ENCODE measurements at regions not wholly inside any gene's neighbourhood (a gene's known extent, or its start where the extent isn't known, plus 50 kb on each side); places are given as distances from the start of the nearest gene placed in this dataset.

DNA sequence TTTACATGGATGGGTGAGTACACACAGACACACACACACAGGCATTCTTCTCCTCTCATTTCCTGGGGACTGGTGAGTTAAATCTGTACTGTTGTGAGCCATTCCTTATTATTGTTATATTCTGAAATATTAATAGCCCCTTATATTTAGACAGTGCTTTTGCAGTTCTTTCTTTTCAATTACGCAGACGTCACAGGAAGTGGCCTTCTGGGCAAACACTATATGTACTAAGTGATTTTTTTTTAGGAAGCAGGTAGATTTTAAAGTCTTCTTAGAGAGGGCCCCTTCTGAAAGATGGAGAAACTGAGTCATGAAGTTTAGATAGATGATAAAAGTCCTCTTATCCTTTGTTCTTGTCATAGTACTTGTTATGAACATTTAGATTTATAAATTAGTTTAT, 1213.6 kb downstream of the VRK1 start:
- no peaks in the 10 kb centered on the region for H3K27me3 ChIP-seq (replicated peaks; ENCODE audit: control insufficient read depth, insufficient read depth, low read length)
- H3K4me3 ChIP-seq (replicated peaks; ENCODE audit: low read depth, low read length): no peak overlapping the region
- no peaks in the 10 kb centered on the region for H3K36me3 ChIP-seq (ENCODE audit: control insufficient read depth, insufficient read depth, low read length)
- DNase-seq (ENCODE audit: extremely low read depth, insufficient read length): no peak
- TF ChIP-seq, protein P1, sequence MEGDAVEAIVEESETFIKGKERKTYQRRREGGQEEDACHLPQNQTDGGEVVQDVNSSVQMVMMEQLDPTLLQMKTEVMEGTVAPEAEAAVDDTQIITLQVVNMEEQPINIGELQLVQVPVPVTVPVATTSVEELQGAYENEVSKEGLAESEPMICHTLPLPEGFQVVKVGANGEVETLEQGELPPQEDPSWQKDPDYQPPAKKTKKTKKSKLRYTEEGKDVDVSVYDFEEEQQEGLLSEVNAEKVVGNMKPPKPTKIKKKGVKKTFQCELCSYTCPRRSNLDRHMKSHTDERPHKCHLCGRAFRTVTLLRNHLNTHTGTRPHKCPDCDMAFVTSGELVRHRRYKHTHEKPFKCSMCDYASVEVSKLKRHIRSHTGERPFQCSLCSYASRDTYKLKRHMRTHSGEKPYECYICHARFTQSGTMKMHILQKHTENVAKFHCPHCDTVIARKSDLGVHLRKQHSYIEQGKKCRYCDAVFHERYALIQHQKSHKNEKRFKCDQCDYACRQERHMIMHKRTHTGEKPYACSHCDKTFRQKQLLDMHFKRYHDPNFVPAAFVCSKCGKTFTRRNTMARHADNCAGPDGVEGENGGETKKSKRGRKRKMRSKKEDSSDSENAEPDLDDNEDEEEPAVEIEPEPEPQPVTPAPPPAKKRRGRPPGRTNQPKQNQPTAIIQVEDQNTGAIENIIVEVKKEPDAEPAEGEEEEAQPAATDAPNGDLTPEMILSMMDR (IDR thresholded peaks at IDR 0.05; ENCODE audit: insufficient read depth, low read length, poor library complexity, severe bottlenecking): no peak

DNA sequence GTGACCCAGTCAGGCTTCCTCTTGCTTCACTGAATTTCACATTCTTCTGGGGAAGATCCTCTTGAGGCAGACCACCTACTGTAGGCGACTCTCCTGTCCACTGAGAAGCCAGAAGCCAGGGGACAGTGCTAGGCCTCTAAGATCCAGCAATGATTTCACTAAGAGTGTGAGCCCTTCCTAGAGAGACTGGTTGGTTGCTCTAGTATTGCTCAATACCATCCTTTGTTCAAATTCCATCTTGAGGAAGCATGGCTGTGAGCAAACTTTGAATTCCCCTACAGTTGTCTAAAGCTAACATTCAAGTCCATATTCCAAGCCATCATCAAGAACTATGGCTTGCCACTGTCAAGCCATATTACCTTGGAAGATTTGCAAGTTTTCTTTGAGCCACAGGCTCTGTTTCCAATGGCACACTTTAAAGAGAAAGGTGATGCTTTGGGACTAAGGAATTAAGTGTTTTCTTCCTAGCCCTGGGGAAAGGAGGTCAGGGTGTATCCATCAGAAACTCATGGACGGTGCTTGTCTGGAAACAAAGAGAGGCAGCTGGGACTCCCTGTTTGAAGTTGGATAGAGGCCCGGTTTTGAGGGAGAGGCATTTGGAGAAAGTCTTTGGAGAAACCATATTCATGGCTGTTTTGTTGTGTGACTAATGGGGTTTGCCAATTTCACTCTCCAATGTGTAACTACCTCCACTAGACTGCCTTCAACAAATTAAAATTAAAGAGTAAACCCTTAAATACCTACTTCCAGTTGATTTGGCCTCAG, 1217.9 kb downstream of the VRK1 start:
- Histone ChIP-seq H3K36me3 (ENCODE audit: control insufficient read depth, insufficient read depth, low read length) (no peaks in the 10 kb centered on the region), H3K4me3 (replicated peaks; ENCODE audit: low read depth, low read length) (no peak overlapping the region), H3K27me3 (replicated peaks; ENCODE audit: control insufficient read depth, insufficient read depth, low read length) (no peaks in the 10 kb centered on the region)
- no peak for DNase-seq (ENCODE audit: extremely low read depth, insufficient read length)
- TF ChIP-seq, protein P1 (IDR thresholded peaks at IDR 0.05; ENCODE audit: insufficient read depth, low read length, poor library complexity, severe bottlenecking): no peak

DNA sequence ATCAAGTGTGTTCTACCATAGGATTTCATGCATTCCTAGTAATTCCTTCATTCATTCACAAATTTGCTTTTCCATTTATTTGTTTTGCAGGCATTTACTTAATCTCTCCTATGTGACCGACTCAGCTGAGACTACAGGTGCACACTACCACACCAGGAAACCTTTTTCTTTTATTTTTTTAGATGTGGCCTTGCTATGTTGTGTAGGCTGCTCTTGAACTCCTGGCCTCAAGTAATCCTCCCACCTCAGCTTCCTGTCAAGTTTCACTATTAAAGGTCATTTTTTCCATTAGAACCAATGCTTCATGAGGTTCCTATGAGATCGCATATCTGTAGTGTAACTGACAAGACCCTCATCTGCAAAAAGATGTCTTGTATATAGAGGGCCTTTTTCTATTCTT, 1218.7 kb downstream of the VRK1 start:
- no peaks in the 10 kb centered on the region for H3K36me3 ChIP-seq (ENCODE audit: control insufficient read depth, insufficient read depth, low read length)
- no peaks in the 10 kb centered on the region for H3K27me3 ChIP-seq (replicated peaks; ENCODE audit: control insufficient read depth, insufficient read depth, low read length)
- H3K4me3 ChIP-seq (replicated peaks; ENCODE audit: low read depth, low read length): no peak overlapping the region
- TF ChIP-seq, protein P1 (IDR thresholded peaks at IDR 0.05; ENCODE audit: insufficient read depth, low read length, poor library complexity, severe bottlenecking): no peak
- no peak for DNase-seq (ENCODE audit: extremely low read depth, insufficient read length)

DNA sequence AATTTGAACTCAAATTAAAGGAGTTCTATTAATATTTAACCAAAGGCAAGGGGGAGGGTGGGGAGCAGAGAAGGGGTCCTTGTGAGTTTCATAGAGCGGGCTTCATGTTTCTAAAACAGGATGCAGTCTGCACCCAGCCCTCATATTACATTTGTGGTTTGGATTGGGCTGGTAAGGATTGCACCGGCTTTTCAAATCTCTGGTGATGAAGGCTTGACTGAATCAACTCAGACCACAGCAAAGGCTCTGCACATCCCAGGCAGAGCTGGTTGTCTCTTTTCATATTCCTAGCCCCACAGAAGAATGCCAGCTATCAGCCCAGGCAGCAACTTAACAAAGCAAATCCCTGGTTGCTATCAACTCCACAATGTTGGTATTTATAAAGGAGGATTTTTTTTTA, 1221.4 kb downstream of the VRK1 start:
- Histone ChIP-seq H3K4me3 (replicated peaks; ENCODE audit: low read depth, low read length) (no peak overlapping the region), H3K27me3 (replicated peaks; ENCODE audit: control insufficient read depth, insufficient read depth, low read length) (no peaks in the 10 kb centered on the region), H3K36me3 (ENCODE audit: control insufficient read depth, insufficient read depth, low read length) (no peaks in the 10 kb centered on the region)
- TF ChIP-seq, protein P1 (IDR thresholded peaks at IDR 0.05; ENCODE audit: insufficient read depth, low read length, poor library complexity, severe bottlenecking): no peak
- no peak for DNase-seq (ENCODE audit: extremely low read depth, insufficient read length)

DNA sequence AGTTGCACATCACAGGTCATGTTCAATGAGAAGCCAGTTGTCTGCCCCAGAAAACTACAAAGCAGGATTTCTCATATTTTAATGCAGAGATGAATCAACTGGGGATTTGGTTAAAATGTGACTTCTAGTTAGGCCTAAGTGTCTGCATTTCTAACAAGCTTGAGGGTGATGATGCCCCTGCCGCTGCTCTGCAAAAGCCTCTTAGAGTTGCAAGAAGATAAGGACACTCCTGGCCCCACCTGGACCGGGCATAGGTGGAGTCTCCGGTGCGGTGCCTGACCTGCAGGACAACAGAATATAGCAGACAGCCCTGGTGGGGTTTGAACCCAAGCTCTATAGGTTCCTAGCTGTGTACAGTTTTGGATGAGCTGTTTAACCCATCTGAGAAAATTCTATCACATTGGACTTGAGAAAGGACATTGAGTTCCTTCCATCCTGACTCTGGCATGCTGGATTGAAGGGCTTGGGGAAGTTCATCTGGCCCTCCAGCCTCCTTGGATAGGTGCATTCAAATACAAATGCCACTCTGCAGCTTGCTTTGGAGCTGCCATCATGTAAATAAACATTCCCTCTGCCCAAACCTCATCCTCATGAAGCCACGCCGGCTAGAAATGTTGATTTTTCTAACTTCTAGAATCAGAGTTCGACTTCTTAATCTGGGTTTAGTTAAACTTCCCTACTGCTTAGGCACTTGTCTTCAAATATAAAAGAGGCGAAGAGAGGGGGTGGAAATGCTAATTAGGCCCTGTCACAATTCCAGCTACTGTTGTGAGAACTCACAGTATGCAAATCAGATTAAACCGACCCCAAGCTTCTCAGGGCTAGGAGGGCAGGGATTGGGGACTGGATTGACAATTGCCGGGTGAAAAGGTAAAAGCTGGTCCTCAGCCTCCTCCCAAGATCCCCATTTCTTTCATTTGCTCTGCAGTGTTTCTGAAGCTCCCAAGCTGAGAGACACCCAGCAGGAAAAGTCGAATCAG, 1225.6 kb downstream of the VRK1 start:
- TF ChIP-seq, protein P1 (IDR thresholded peaks at IDR 0.05; ENCODE audit: insufficient read depth, low read length, poor library complexity, severe bottlenecking): no peak
- DNase-seq (ENCODE audit: extremely low read depth, insufficient read length): no peak
- no peaks in the 10 kb centered on the region for H3K27me3 ChIP-seq (replicated peaks; ENCODE audit: control insufficient read depth, insufficient read depth, low read length)
- H3K4me3 ChIP-seq (replicated peaks; ENCODE audit: low read depth, low read length): no peak overlapping the region
- no peaks in the 10 kb centered on the region for H3K36me3 ChIP-seq (ENCODE audit: control insufficient read depth, insufficient read depth, low read length)

All from GM06990 (cell line).